Fibroblast of skin of left quadriceps (primary cell): ENCODE measurements at regions not wholly inside any gene's neighbourhood (a gene's known extent, or its start where the extent isn't known, plus 50 kb on each side); places are given as distances from the start of the nearest gene placed in this dataset.
"Not testable (repeated sequence)": the region's sequence is repeated elsewhere in the genome, so short reads cannot be mapped to it uniquely, and the experiment has no call there.

ENCODE experiments used
- DNase-seq, 2 experiments: peaks; one replicate each; pipeline ENCODE4 v3.0.0-alpha.2; 2013; ENCODE audit warnings: low read depth in 2 of 2

- no peak for DNase-seq
Measured at GRCh38 chr18:6570581-6571238, 156.0 kb upstream of the L3MBTL4 start.

GRCh38 chr18:6571239-6571602, 156.5 kb upstream of the L3MBTL4 start:
- no peak for DNase-seq

GRCh38 chr18:6572192-6572591, 157.3 kb upstream of the ARHGAP28 start:
- not testable (repeated sequence) for DNase-seq

GRCh38 chr18:6574631-6575030, 154.9 kb upstream of the ARHGAP28 start:
- DNase-seq = no peak

- DNase-seq = no peak
Measured at GRCh38 chr18:6575908-6576307, 153.6 kb upstream of the ARHGAP28 start.

GRCh38 chr18:6576718-6577375, 152.7 kb upstream of the ARHGAP28 start:
- no peak for DNase-seq

- DNase-seq = no peak
Measured at GRCh38 chr18:6578686-6579085, 150.8 kb upstream of the ARHGAP28 start.

GRCh38 chr18:6579486-6579885, 150.0 kb upstream of the ARHGAP28 start:
- no peak for DNase-seq

GRCh38 chr18:6580401-6580800, 149.1 kb upstream of the ARHGAP28 start:
- DNase-seq = no peak

- DNase-seq = peak; percentile 46 to 57
Measured at GRCh38 chr18:6589923-6590322, 139.6 kb upstream of the ARHGAP28 start.

GRCh38 chr18:6590326-6590725, 139.2 kb upstream of the ARHGAP28 start:
- no peak for DNase-seq

- peak; percentile 47 to 50 for DNase-seq
Measured at GRCh38 chr18:6591491-6591890, 138.0 kb upstream of the ARHGAP28 start.

GRCh38 chr18:6592522-6592921, 137.0 kb upstream of the ARHGAP28 start:
- no peak for DNase-seq

- DNase-seq = peak; percentile 73 to 76
Measured at GRCh38 chr18:6593142-6593885, 136.2 kb upstream of the ARHGAP28 start.

GRCh38 chr18:6595666-6596065, 133.8 kb upstream of the ARHGAP28 start:
- no peak for DNase-seq

GRCh38 chr18:6598657-6599056, 130.9 kb upstream of the ARHGAP28 start:
- no peak for DNase-seq

- DNase-seq = no peak
Measured at GRCh38 chr18:6600667-6601167, 128.8 kb upstream of the ARHGAP28 start.

- no peak for DNase-seq
Measured at GRCh38 chr18:6601241-6601640, 128.3 kb upstream of the ARHGAP28 start.

GRCh38 chr18:6602365-6602764, 127.2 kb upstream of the ARHGAP28 start:
- DNase-seq = no peak

GRCh38 chr18:6604573-6604941, 125.0 kb upstream of the ARHGAP28 start:
- no peak for DNase-seq

GRCh38 chr18:6605115-6605869, 124.2 kb upstream of the ARHGAP28 start:
- DNase-seq = no peak
